GM18520 (cell line): ENCODE measurements at regions not wholly inside any gene's neighbourhood (a gene's known extent, or its start where the extent isn't known, plus 50 kb on each side); places are given as distances from the start of the nearest gene placed in this dataset.

Experiments used
- ATAC-seq: cut with Tn5 transposase; IDR thresholded peaks from one replicate; pipeline ENCODE4 v1.9.1; 2021; ENCODE audit not compliant: unreplicated experiment

- ATAC-seq, result no peak
Observed at GRCh38 chr11:110939471-110939870, 227.2 kb upstream of the ARHGAP20 start.

GRCh38 chr11:110935018-110935640 lies 222.9 kb upstream of the ARHGAP20 start:
- no peak for ATAC-seq

- ATAC-seq, result no peak
Observed at GRCh38 chr11:110929129-110929528, 216.9 kb upstream of the ARHGAP20 start.

GRCh38 chr11:110928391-110928790 lies 216.2 kb upstream of the ARHGAP20 start:
- ATAC-seq, result no peak

- no peak for ATAC-seq
Observed at GRCh38 chr11:110921742-110922521, 209.7 kb upstream of the ARHGAP20 start.

- ATAC-seq, result no peak
Observed at GRCh38 chr11:110919241-110919922, 207.1 kb upstream of the ARHGAP20 start.

GRCh38 chr11:110918351-110918750 lies 206.1 kb upstream of the ARHGAP20 start:
- ATAC-seq, result no peak

GRCh38 chr11:110912437-110912836 lies 200.2 kb upstream of the ARHGAP20 start:
- ATAC-seq, result no peak

GRCh38 chr11:110910384-110910783 lies 198.1 kb upstream of the ARHGAP20 start:
- no peak for ATAC-seq

- no peak for ATAC-seq
Observed at GRCh38 chr11:110909336-110909735, 197.1 kb upstream of the ARHGAP20 start.

GRCh38 chr11:110908401-110909105 lies 196.3 kb upstream of the ARHGAP20 start:
- ATAC-seq, result no peak

- ATAC-seq, result no peak
Observed at GRCh38 chr11:110907629-110908028, 195.4 kb upstream of the ARHGAP20 start.

GRCh38 chr11:110903830-110904229 lies 191.6 kb upstream of the ARHGAP20 start:
- ATAC-seq, result no peak

GRCh38 chr11:110903378-110903777 lies 191.1 kb upstream of the ARHGAP20 start:
- no peak for ATAC-seq

- no peak for ATAC-seq
Observed at GRCh38 chr11:110901441-110901840, 189.2 kb upstream of the ARHGAP20 start.

- no peak for ATAC-seq
Observed at GRCh38 chr11:110900426-110900825, 188.2 kb upstream of the ARHGAP20 start.

- no peak for ATAC-seq
Observed at GRCh38 chr11:110897035-110897434, 184.8 kb upstream of the ARHGAP20 start.

GRCh38 chr11:110896358-110896757 lies 184.1 kb upstream of the ARHGAP20 start:
- ATAC-seq, result no peak

GRCh38 chr11:110894224-110894623 lies 182.0 kb upstream of the ARHGAP20 start:
- ATAC-seq, result no peak

GRCh38 chr11:110892741-110893285 lies 180.6 kb upstream of the ARHGAP20 start:
- no peak for ATAC-seq

- ATAC-seq, result no peak
Observed at GRCh38 chr11:110891411-110891810, 179.2 kb upstream of the ARHGAP20 start.
